ENCODE measurements at regions not wholly inside any gene's neighbourhood (a gene's known extent, or its start where the extent isn't known, plus 50 kb on each side); places are given as distances from the start of the nearest gene placed in this dataset.
A peak's percentile ranks its signal among the peaks of the same experiment; 100 is the strongest.
"Not testable (repeated sequence)": the region's sequence is repeated elsewhere in the genome, so short reads cannot be mapped to it uniquely, and the experiment has no call there.

GRCh38 chrX:106220177-106220576, 52.1 kb downstream of the PWWP3B start:
- no peaks in the 10 kb centered on the region for H3K36me3 ChIP-seq (ENCODE audit: control insufficient read depth, insufficient read depth, low read length)
- no peaks in the 10 kb centered on the region for H3K27me3 ChIP-seq (ENCODE audit: control insufficient read depth, insufficient read depth, low read length)
- H3K27ac ChIP-seq (ENCODE audit: low read depth, low read length), result no peak overlapping the region
- no CpG with 5 or more reads among the region's 2 CpGs for WGBS (ENCODE audit: insufficient coverage)
- no peaks in the 10 kb centered on the region for H3K4me1 ChIP-seq (ENCODE audit: control insufficient read depth, insufficient read depth, low read length)
- no peaks in the 10 kb centered on the region for H3K9me3 ChIP-seq (ENCODE audit: control insufficient read depth, insufficient read depth, low read length)
- H3K4me3 ChIP-seq (ENCODE audit: low read depth, low read length), result no peak overlapping the region
- peak in 1 of 6 donors; percentile 1 for DNase-seq (ENCODE audit: low read depth in 4 of 6, low spot score in 6 of 6)

DNA sequence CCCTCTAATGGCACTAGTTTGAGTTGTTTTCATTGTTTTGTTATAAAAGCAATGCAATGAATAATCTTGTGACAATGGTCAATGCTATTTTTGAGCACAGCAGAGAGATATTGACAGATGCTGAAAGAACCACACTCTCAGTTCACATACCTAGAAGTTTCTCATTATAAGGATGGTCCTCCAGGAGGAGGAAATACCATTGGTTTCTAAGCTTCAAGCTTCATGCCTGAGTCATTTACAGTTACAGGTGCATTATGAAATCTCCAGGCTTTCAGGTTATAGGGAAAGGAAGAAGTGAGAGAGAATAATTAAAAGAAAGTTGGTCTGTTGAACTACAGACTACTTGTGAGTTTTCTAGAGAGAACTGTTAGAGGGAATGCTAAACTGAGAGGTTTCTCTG, 75.3 kb downstream of the PWWP3B start:
- no peaks in the 10 kb centered on the region for H3K4me1 ChIP-seq (ENCODE audit: control insufficient read depth, insufficient read depth, low read length)
- no peak overlapping the region for H3K27ac ChIP-seq (ENCODE audit: low read depth, low read length)
- no peaks in the 10 kb centered on the region for H3K9me3 ChIP-seq (ENCODE audit: control insufficient read depth, insufficient read depth, low read length)
- no peaks in the 10 kb centered on the region for H3K27me3 ChIP-seq (ENCODE audit: control insufficient read depth, insufficient read depth, low read length)
- no peak overlapping the region for H3K4me3 ChIP-seq (ENCODE audit: low read depth, low read length)
- H3K36me3 ChIP-seq (ENCODE audit: control insufficient read depth, insufficient read depth, low read length), result no peaks in the 10 kb centered on the region
- no peak for DNase-seq (ENCODE audit: low read depth in 4 of 6, low spot score in 6 of 6)

GRCh38 chrX:106246511-106246910, 78.4 kb downstream of the PWWP3B start:
- no peaks in the 10 kb centered on the region for H3K4me1 ChIP-seq (ENCODE audit: control insufficient read depth, insufficient read depth, low read length)
- no CpG with 5 or more reads among the region's 3 CpGs for WGBS (ENCODE audit: insufficient coverage)

DNA sequence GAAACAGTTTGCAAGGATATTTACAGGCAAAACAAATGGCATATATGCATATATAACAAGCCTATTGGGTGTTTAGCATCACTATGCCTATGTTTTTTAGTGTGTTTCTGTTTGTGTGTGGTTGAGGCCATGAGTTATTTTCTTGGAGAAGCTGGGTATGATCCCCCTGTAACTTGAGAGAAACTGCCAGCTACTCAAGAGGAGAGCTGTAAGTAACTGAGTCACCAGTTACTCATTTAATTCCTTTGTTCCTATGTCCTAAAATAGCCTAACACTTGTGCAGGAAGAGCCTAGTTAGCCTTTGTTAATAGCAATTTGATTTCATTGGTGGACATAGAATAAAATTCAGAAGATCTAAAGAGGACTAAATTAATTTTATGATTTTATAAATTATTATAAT, 79.1 kb downstream of the PWWP3B start:
- no peak overlapping the region for H3K27ac ChIP-seq (ENCODE audit: low read depth, low read length)
- DNase-seq (ENCODE audit: low read depth in 4 of 6, low spot score in 6 of 6), result no peak

More at GRCh38 chrX:106246511-106246910, 78.4 kb downstream of the PWWP3B start:
- Histone ChIP-seq H3K27me3 (ENCODE audit: control insufficient read depth, insufficient read depth, low read length) (no peaks in the 10 kb centered on the region), H3K4me3 (ENCODE audit: low read depth, low read length) (no peak overlapping the region), H3K27ac (ENCODE audit: low read depth, low read length) (no peak overlapping the region), H3K9me3 (ENCODE audit: control insufficient read depth, insufficient read depth, low read length) (no peaks in the 10 kb centered on the region), H3K36me3 (ENCODE audit: control insufficient read depth, insufficient read depth, low read length) (no peaks in the 10 kb centered on the region)
- no peak for DNase-seq (ENCODE audit: low read depth in 4 of 6, low spot score in 6 of 6)

DNA sequence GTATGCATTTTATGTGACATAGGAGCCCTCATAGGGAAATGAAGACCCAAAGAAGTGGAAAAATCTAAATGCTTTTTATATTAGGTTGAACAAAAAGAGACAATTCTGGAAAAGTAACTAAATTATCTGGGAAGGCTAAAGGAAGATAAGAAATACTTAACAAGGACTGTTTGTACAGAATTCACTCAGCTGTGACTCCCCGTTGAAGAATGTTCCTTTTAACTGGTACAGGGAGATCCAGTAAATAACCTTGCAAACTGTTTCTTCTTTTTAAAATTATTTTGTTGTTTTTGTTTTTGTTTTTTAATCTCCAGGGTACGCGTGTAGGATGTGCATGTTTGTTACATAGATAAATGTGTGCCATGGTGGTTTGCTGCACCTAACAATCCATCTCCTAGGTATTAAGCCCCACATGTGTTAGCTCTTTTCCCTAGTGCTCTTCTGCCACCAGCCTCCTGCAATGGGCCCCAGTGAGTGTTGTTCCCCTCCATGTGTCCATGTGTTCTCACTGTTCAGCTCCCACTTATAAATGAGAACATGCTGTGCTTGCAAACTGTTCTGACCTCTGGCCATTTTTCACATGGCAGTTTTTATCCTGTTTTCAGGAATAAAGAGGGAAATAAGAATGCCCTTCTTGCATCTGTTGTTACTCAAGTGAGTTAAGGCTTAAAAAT, 81.7 kb downstream of the PWWP3B start:
- Histone ChIP-seq H3K4me1 (ENCODE audit: control insufficient read depth, insufficient read depth, low read length) (no peaks in the 10 kb centered on the region), H3K4me3 (ENCODE audit: low read depth, low read length) (no peak overlapping the region), H3K9me3 (ENCODE audit: control insufficient read depth, insufficient read depth, low read length) (no peaks in the 10 kb centered on the region), H3K36me3 (ENCODE audit: control insufficient read depth, insufficient read depth, low read length) (no peaks in the 10 kb centered on the region), H3K27ac (ENCODE audit: low read depth, low read length) (no peak overlapping the region), H3K27me3 (ENCODE audit: control insufficient read depth, insufficient read depth, low read length) (no peaks in the 10 kb centered on the region)
- DNase-seq (ENCODE audit: low read depth in 4 of 6, low spot score in 6 of 6), result no peak
- WGBS (ENCODE audit: insufficient coverage), result no CpG with 5 or more reads among the region's 3 CpGs

More for the DNA sequence above, 79.1 kb downstream of the PWWP3B start:
- no peaks in the 10 kb centered on the region for H3K4me1 ChIP-seq (ENCODE audit: control insufficient read depth, insufficient read depth, low read length)
- H3K9me3 ChIP-seq (ENCODE audit: control insufficient read depth, insufficient read depth, low read length), result no peaks in the 10 kb centered on the region
- H3K36me3 ChIP-seq (ENCODE audit: control insufficient read depth, insufficient read depth, low read length), result no peaks in the 10 kb centered on the region
- no peaks in the 10 kb centered on the region for H3K27me3 ChIP-seq (ENCODE audit: control insufficient read depth, insufficient read depth, low read length)
- H3K4me3 ChIP-seq (ENCODE audit: low read depth, low read length), result no peak overlapping the region

GRCh38 chrX:106263817-106264216, 95.7 kb downstream of the PWWP3B start:
- Histone ChIP-seq H3K4me1 (ENCODE audit: control insufficient read depth, insufficient read depth, low read length) (no peaks in the 10 kb centered on the region), H3K27ac (ENCODE audit: low read depth, low read length) (no peak overlapping the region), H3K27me3 (ENCODE audit: control insufficient read depth, insufficient read depth, low read length) (no peaks in the 10 kb centered on the region), H3K36me3 (ENCODE audit: control insufficient read depth, insufficient read depth, low read length) (no peaks in the 10 kb centered on the region), H3K4me3 (ENCODE audit: low read depth, low read length) (no peak overlapping the region), H3K9me3 (ENCODE audit: control insufficient read depth, insufficient read depth, low read length) (no peaks in the 10 kb centered on the region)
- no peak for DNase-seq (ENCODE audit: low read depth in 4 of 6, low spot score in 6 of 6)
- WGBS (ENCODE audit: insufficient coverage), result 34% methylated on average over 3 of the region's 3 CpGs

GRCh38 chrX:106273947-106274587, 106.0 kb downstream of the PWWP3B start:
- no CpG with 5 or more reads among the region's 9 CpGs for WGBS (ENCODE audit: insufficient coverage)
- DNase-seq (ENCODE audit: low read depth in 4 of 6, low spot score in 6 of 6), result not testable (repeated sequence)

DNA sequence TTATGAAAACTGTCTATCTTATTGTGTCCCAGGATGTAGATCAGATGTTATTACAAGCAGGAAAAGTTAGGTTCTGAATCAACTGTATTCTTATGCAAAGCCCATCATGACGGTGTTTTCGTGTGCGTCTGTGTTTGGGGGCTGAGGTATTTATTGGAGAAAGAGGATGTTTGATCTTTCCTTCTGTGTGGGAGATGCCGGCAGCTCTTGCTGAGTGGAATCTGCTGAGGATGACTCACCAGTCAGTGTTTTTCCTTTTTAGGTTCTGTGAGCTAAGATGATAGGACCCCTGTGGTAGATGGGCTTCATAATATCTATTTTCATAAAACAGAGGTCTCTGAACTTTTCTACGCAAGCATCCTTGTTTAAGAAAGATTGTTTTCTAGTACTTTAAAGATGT, 107.1 kb downstream of the PWWP3B start:
- DNase-seq (ENCODE audit: low read depth in 4 of 6, low spot score in 6 of 6); H3K36me3 ChIP-seq (ENCODE audit: control insufficient read depth, insufficient read depth, low read length); H3K4me1 ChIP-seq (ENCODE audit: control insufficient read depth, insufficient read depth, low read length); H3K4me3 ChIP-seq (ENCODE audit: low read depth, low read length); H3K9me3 ChIP-seq (ENCODE audit: control insufficient read depth, insufficient read depth, low read length); H3K27me3 ChIP-seq (ENCODE audit: control insufficient read depth, insufficient read depth, low read length); H3K27ac ChIP-seq (ENCODE audit: low read depth, low read length): not testable (repeated sequence)
- WGBS (ENCODE audit: insufficient coverage), result no CpG with 5 or more reads among the region's 5 CpGs

More at GRCh38 chrX:106273947-106274587, 106.0 kb downstream of the PWWP3B start:
- H3K4me3 ChIP-seq (ENCODE audit: low read depth, low read length); H3K4me1 ChIP-seq (ENCODE audit: control insufficient read depth, insufficient read depth, low read length); H3K9me3 ChIP-seq (ENCODE audit: control insufficient read depth, insufficient read depth, low read length); H3K36me3 ChIP-seq (ENCODE audit: control insufficient read depth, insufficient read depth, low read length); H3K27me3 ChIP-seq (ENCODE audit: control insufficient read depth, insufficient read depth, low read length); H3K27ac ChIP-seq (ENCODE audit: low read depth, low read length): not testable (repeated sequence)

GRCh38 chrX:106278951-106279350, 110.8 kb downstream of the PWWP3B start:
- DNase-seq (ENCODE audit: low read depth in 4 of 6, low spot score in 6 of 6), result no peak
- no peaks in the 10 kb centered on the region for H3K36me3 ChIP-seq (ENCODE audit: control insufficient read depth, insufficient read depth, low read length)
- H3K27ac ChIP-seq (ENCODE audit: low read depth, low read length), result no peak overlapping the region
- no peaks in the 10 kb centered on the region for H3K9me3 ChIP-seq (ENCODE audit: control insufficient read depth, insufficient read depth, low read length)
- H3K4me3 ChIP-seq (ENCODE audit: low read depth, low read length), result no peak overlapping the region
- H3K27me3 ChIP-seq (ENCODE audit: control insufficient read depth, insufficient read depth, low read length), result peaks cover 4% of the 10 kb centered on the region
- H3K4me1 ChIP-seq (ENCODE audit: control insufficient read depth, insufficient read depth, low read length), result no peaks in the 10 kb centered on the region
- no CpG with 5 or more reads among the region's 2 CpGs for WGBS (ENCODE audit: insufficient coverage)

GRCh38 chrX:106281383-106281782, 113.3 kb downstream of the PWWP3B start:
- H3K27me3 ChIP-seq (ENCODE audit: control insufficient read depth, insufficient read depth, low read length), result peaks cover 4% of the 10 kb centered on the region
- DNase-seq (ENCODE audit: low read depth in 4 of 6, low spot score in 6 of 6), result no peak
- no CpG with 5 or more reads among the region's 2 CpGs for WGBS (ENCODE audit: insufficient coverage)

More at GRCh38 chrX:106281383-106281782, 113.3 kb downstream of the PWWP3B start:
- Histone ChIP-seq H3K27ac (ENCODE audit: low read depth, low read length) (no peak overlapping the region), H3K36me3 (ENCODE audit: control insufficient read depth, insufficient read depth, low read length) (no peaks in the 10 kb centered on the region), H3K9me3 (ENCODE audit: control insufficient read depth, insufficient read depth, low read length) (no peaks in the 10 kb centered on the region), H3K4me3 (ENCODE audit: low read depth, low read length) (no peak overlapping the region), H3K4me1 (ENCODE audit: control insufficient read depth, insufficient read depth, low read length) (no peaks in the 10 kb centered on the region)

All from spinal cord (tissue), 9 donors.